H9 (cell line): ENCODE measurements at regions not wholly inside any gene's neighbourhood (a gene's known extent, or its start where the extent isn't known, plus 50 kb on each side); places are given as distances from the start of the nearest gene placed in this dataset.

Experiments used
- DNase-seq: peaks from one replicate; pipeline ENCODE4 v3.0.0-alpha.2; 2017
- H2AFZ ChIP-seq: one replicate; pipeline ENCODE4 v1.6.1; 2013; ENCODE audit warnings: mild to moderate bottlenecking, low read length, control low read depth, moderate library complexity
- H2AK5ac ChIP-seq: 2 replicates; pipeline ENCODE4 v1.6.1; 2013; ENCODE audit warnings: low read length, control low read depth, mixed read lengths; ENCODE audit not compliant: insufficient read length
- H2BK120ac ChIP-seq: one replicate; pipeline ENCODE4 v1.6.1; 2013; ENCODE audit warnings: low read depth, mild to moderate bottlenecking, low read length, control low read depth, inconsistent platforms; ENCODE audit not compliant: poor library complexity, severe bottlenecking
- H2BK12ac ChIP-seq: 2 replicates; pipeline ENCODE4 v1.6.1; 2013; ENCODE audit warnings: low read length, control low read depth, mixed read lengths, low read depth; ENCODE audit not compliant: insufficient read length
- H2BK15ac ChIP-seq: 2 replicates; pipeline ENCODE4 v1.6.1; 2013; ENCODE audit warnings: low read depth, low read length, control low read depth
- H2BK20ac ChIP-seq: one replicate; pipeline ENCODE4 v1.6.1; 2013; ENCODE audit warnings: low read depth, mild to moderate bottlenecking, low read length, control low read depth, inconsistent platforms; ENCODE audit not compliant: poor library complexity, severe bottlenecking
- H2BK5ac ChIP-seq: 2 replicates; pipeline ENCODE4 v1.6.1; 2013; ENCODE audit warnings: low read length, control low read depth, mixed read lengths; ENCODE audit not compliant: insufficient read length
- H3K14ac ChIP-seq: 2 replicates; pipeline ENCODE4 v1.6.1; 2013; ENCODE audit warnings: low read length, control low read depth; ENCODE audit not compliant: insufficient read depth
- H3K18ac ChIP-seq: 2 replicates; pipeline ENCODE4 v1.6.1; 2013; ENCODE audit warnings: low read depth, mild to moderate bottlenecking, mixed read lengths, low read length, control low read depth; ENCODE audit not compliant: insufficient read length
- H3K23ac ChIP-seq: 2 replicates; pipeline ENCODE4 v1.6.1; 2013; ENCODE audit warnings: low read length, control low read depth, mixed read lengths, low read depth; ENCODE audit not compliant: insufficient read length
- H3K23me2 ChIP-seq: 2 replicates; pipeline ENCODE4 v1.6.1; 2013; ENCODE audit warnings: low read depth, mild to moderate bottlenecking, mixed read lengths, low read length, control low read depth; ENCODE audit not compliant: insufficient read length, poor library complexity, severe bottlenecking
- H3K27ac ChIP-seq: 2 replicates; pipeline ENCODE4 v1.5.1; 2013; ENCODE audit warnings: low read length, control low read depth, mixed read lengths, low read depth; ENCODE audit not compliant: insufficient read length
- H3K27me3 ChIP-seq: 2 replicates; pipeline ENCODE4 v1.6.1; 2013; ENCODE audit warnings: low read length, control low read depth, inconsistent platforms; ENCODE audit not compliant: insufficient read depth
- H3K4ac ChIP-seq: 2 replicates; pipeline ENCODE4 v1.6.1; 2013; ENCODE audit warnings: low read depth, mild to moderate bottlenecking, control low read depth, inconsistent platforms, low read length, moderate library complexity
- H3K4me1 ChIP-seq: 2 replicates; pipeline ENCODE4 v1.6.1; 2013; ENCODE audit warnings: low read length, control low read depth, inconsistent platforms; ENCODE audit not compliant: insufficient read depth
- H3K4me2 ChIP-seq: 2 replicates; pipeline ENCODE4 v1.6.1; 2013; ENCODE audit warnings: low read length, control low read depth, mixed read lengths; ENCODE audit not compliant: insufficient read length, insufficient read depth
- H3K56ac ChIP-seq: 2 replicates; pipeline ENCODE4 v1.6.1; 2013; ENCODE audit warnings: low read depth, mild to moderate bottlenecking, mixed read lengths, low read length, control low read depth; ENCODE audit not compliant: insufficient read length
- H3K79me1 ChIP-seq: 2 replicates; pipeline ENCODE4 v1.6.1; 2013; ENCODE audit warnings: low read depth, mild to moderate bottlenecking, moderate library complexity, low read length, control low read depth, inconsistent platforms; ENCODE audit not compliant: insufficient read depth, poor library complexity, severe bottlenecking
- H3K79me2 ChIP-seq: 2 replicates; pipeline ENCODE4 v1.6.1; 2013; ENCODE audit warnings: low read length, control low read depth, inconsistent platforms; ENCODE audit not compliant: insufficient read depth
- H3K9ac ChIP-seq: 2 replicates; pipeline ENCODE4 v1.6.1; 2013; ENCODE audit warnings: low read length, control low read depth, mixed read lengths; ENCODE audit not compliant: insufficient read length; ENCODE audit errors: extremely low read depth
- H3K9me3 ChIP-seq: one replicate; pipeline ENCODE4 v1.6.1; 2013; ENCODE audit warnings: low read depth, low read length, inconsistent platforms; ENCODE audit not compliant: control insufficient read depth
- H3T11ph ChIP-seq: one replicate; pipeline ENCODE4 v1.6.1; 2013; ENCODE audit warnings: mild to moderate bottlenecking, low read length, control low read depth, inconsistent platforms
- H4K20me1 ChIP-seq: one replicate; pipeline ENCODE4 v1.6.1; 2013; ENCODE audit not compliant: control insufficient read depth, insufficient read length, insufficient read depth
- H4K5ac ChIP-seq: 2 replicates; pipeline ENCODE4 v1.6.1; 2013; ENCODE audit warnings: low read depth, mild to moderate bottlenecking, mixed read lengths, low read length, control low read depth; ENCODE audit not compliant: insufficient read length
- H4K8ac ChIP-seq: replicated peaks from 2 replicates; pipeline ENCODE4 v1.6.1; 2013; ENCODE audit warnings: low read length, control low read depth, mixed read lengths, low read depth; ENCODE audit not compliant: insufficient read length
- H4K91ac ChIP-seq: 2 replicates; pipeline ENCODE4 v1.6.1; 2013; ENCODE audit warnings: low read depth, mild to moderate bottlenecking, moderate library complexity, mixed read lengths, low read length, control low read depth; ENCODE audit not compliant: insufficient read length
- H3K27ac Mint-ChIP-seq, 3 experiments: 2 replicates in 2 of 3; 3 replicates in 1 of 3; pipeline ENCODE4 v1.8.0; 2020 to 2021; ENCODE audit warnings: mixed read lengths in 3 of 3, mild to moderate bottlenecking in 1 of 3, moderate library complexity in 1 of 3
- H3K27me3 Mint-ChIP-seq: 2 replicates; pipeline ENCODE4 v1.8.0; 2021; ENCODE audit warnings: low read depth, mild to moderate bottlenecking, moderate library complexity, mixed read lengths
- H3K36me3 Mint-ChIP-seq, 3 experiments: 2 replicates in 2 of 3; 3 replicates in 1 of 3; pipeline ENCODE4 v1.8.0; 2020 to 2021; ENCODE audit warnings: low read depth in 3 of 3, mixed read lengths in 3 of 3; ENCODE audit not compliant: insufficient read depth in 1 of 3
- H3K4me1 Mint-ChIP-seq, 2 experiments: 2 replicates each; pipeline ENCODE4 v1.8.0; 2020; ENCODE audit warnings: mixed read lengths in 2 of 2
- H3K4me3 Mint-ChIP-seq, 2 experiments: 2 replicates in 1 of 2; 3 replicates in 1 of 2; pipeline ENCODE4 v1.8.0; 2020 to 2021; ENCODE audit warnings: mild to moderate bottlenecking in 2 of 2, mixed read lengths in 2 of 2, moderate library complexity in 1 of 2
- H3K9me3 Mint-ChIP-seq, 2 experiments: 2 replicates in 1 of 2; 3 replicates in 1 of 2; pipeline ENCODE4 v1.8.0; 2020; ENCODE audit warnings: mild to moderate bottlenecking in 2 of 2, mixed read lengths in 2 of 2, moderate library complexity in 1 of 2
- WGBS: extraction: QIAGEN DNeasy Blood & Tissue Kit; methylation state at CpG from one replicate; pipeline ENCODE4 v1.1.7; 2013; ENCODE audit warnings: missing lambda C conversion rate, low lambda C conversion rate, mixed read lengths; ENCODE audit not compliant: insufficient read length; ENCODE audit errors: extremely low coverage; 5-methylcytosine and 5-hydroxymethylcytosine counted together
- TF ChIP-seq, protein P1 (sequence below): fragments of 200-600 bp; sonication (generic); conservative IDR thresholded peaks from 3 replicates; pipeline ENCODE4 v1.8.0; 2021; ENCODE audit warnings: antibody characterized with exemption, mild to moderate bottlenecking

DNA sequence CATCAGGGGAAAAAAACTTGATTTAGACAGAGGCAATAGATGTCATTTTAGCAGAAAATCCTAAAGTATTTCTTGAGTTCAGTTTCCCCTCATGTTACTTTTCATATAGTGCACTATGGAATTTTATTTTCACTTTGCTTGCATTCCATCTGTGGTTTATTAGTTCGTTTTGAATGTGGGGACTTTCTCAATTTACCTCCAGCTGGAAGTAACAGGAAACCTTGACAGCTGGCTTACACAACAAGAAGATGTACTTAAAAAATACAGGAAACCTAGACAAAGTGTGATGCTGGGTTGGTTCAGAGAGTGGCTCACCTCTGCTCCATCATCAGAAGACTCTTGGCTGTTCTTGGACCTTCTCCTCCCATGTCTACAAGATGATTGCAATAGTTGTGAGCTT lies 567.0 kb downstream of the CETN3 start:
- Histone ChIP-seq H3K27me3 (no peaks in the 10 kb centered on the region), H3K9ac (no peak overlapping the region), H3K79me2 (no peaks in the 10 kb centered on the region), H4K8ac (no peak overlapping the region), H3K18ac (no peak overlapping the region), H3K23ac (no peak overlapping the region), H3K9me3 (no peaks in the 10 kb centered on the region), H2AK5ac (no peak overlapping the region), H4K91ac (no peak overlapping the region), H4K20me1 (no peaks in the 10 kb centered on the region), H3K79me1 (no peaks in the 10 kb centered on the region), H2BK20ac (no peak overlapping the region), H3K14ac (no peak overlapping the region), H2BK12ac (no peak overlapping the region), H3K4ac (no peak overlapping the region), H3K56ac (no peak overlapping the region), H2BK5ac (no peak overlapping the region), H3K27ac (no peak overlapping the region), H4K5ac (no peak overlapping the region), H3K23me2 (no peaks in the 10 kb centered on the region), H3K4me2 (no peak overlapping the region), H2BK120ac (no peak overlapping the region), H3K4me1 (peaks cover 6% of the 10 kb centered on the region; the same call in 1 of the 2 replicates), H3T11ph (no peak overlapping the region), H2AFZ (no peak overlapping the region), H2BK15ac (no peak overlapping the region)
- TF ChIP-seq, protein P1, sequence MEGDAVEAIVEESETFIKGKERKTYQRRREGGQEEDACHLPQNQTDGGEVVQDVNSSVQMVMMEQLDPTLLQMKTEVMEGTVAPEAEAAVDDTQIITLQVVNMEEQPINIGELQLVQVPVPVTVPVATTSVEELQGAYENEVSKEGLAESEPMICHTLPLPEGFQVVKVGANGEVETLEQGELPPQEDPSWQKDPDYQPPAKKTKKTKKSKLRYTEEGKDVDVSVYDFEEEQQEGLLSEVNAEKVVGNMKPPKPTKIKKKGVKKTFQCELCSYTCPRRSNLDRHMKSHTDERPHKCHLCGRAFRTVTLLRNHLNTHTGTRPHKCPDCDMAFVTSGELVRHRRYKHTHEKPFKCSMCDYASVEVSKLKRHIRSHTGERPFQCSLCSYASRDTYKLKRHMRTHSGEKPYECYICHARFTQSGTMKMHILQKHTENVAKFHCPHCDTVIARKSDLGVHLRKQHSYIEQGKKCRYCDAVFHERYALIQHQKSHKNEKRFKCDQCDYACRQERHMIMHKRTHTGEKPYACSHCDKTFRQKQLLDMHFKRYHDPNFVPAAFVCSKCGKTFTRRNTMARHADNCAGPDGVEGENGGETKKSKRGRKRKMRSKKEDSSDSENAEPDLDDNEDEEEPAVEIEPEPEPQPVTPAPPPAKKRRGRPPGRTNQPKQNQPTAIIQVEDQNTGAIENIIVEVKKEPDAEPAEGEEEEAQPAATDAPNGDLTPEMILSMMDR: no peak
- no peak overlapping the region for H3K27ac Mint-ChIP-seq
- H3K27me3 Mint-ChIP-seq: no peaks in the 10 kb centered on the region
- no peaks in the 10 kb centered on the region for H3K9me3 Mint-ChIP-seq
- no peak overlapping the region for H3K4me3 Mint-ChIP-seq
- peaks cover 25 to 31% of the 10 kb centered on the region in 2 experiments for H3K4me1 Mint-ChIP-seq
- no CpG with 5 or more reads among the region's 1 CpG for WGBS
- H3K36me3 Mint-ChIP-seq: no peaks in the 10 kb centered on the region
- DNase-seq: no peak
